ENCODE measurements at regions not wholly inside any gene's neighbourhood (a gene's known extent, or its start where the extent isn't known, plus 50 kb on each side); places are given as distances from the start of the nearest gene placed in this dataset.

- TF ChIP-seq FOXP2 (optimal IDR thresholded peaks at IDR 0.05; ENCODE audit: control extremely low read depth, extremely low read length, insufficient read depth) (no peak), POLR2AphosphoS5 (IDR thresholded peaks at IDR 0.05; ENCODE audit: borderline replicate concordance, low read depth, low read length) (no peak)
These were observed 849.8 kb upstream of the RBFOX1 start for GRCh38 chr16:6482696-6483468.

All from SK-N-MC (cell line).